Ascending aorta (tissue), 2 donors: ENCODE measurements at regions not wholly inside any gene's neighbourhood (a gene's known extent, or its start where the extent isn't known, plus 50 kb on each side); places are given as distances from the start of the nearest gene placed in this dataset.
A peak's percentile ranks its signal among the peaks of the same experiment; 100 is the strongest.

Source experiments
- DNase-seq, 2 donors: peaks; one replicate each; pipeline ENCODE4 v3.0.0-alpha.2; 2019; ENCODE audit warnings: low spot score in 2 of 2
- H3K27ac ChIP-seq, 2 donors: fragments of 200-600 bp; sonication (generic); one replicate each; pipeline ENCODE4 v1.5.1; 2016 to 2017; ENCODE audit warnings: mild to moderate bottlenecking in 1 of 2
- H3K27me3 ChIP-seq: fragments of 200-600 bp; sonication (generic); one replicate; pipeline ENCODE4 v1.5.1; 2017
- H3K36me3 ChIP-seq, 2 donors: fragments of 200-600 bp; sonication (generic); one replicate each; pipeline ENCODE4 v1.5.1; 2016
- H3K4me1 ChIP-seq, 2 donors: fragments of 200-600 bp; sonication (generic); one replicate each; pipeline ENCODE4 v1.5.1; 2016 to 2017; ENCODE audit warnings: mild to moderate bottlenecking in 1 of 2
- H3K4me3 ChIP-seq, 2 donors: fragments of 200-600 bp; sonication (generic); one replicate each; pipeline ENCODE4 v1.5.1; 2016 to 2017; ENCODE audit warnings: mild to moderate bottlenecking in 1 of 2
- H3K9me3 ChIP-seq, 2 donors: fragments of 200-600 bp; sonication (generic); one replicate each; pipeline ENCODE4 v1.5.1; 2016
- CTCF ChIP-seq, 3 experiments: fragments of 200-600 bp in 2 of 3; fragments of 450-650 bp in 1 of 3; sonication (generic) in 2 of 3; IDR thresholded peaks; one replicate each; pipeline ENCODE4 v1.5.1; 2016 to 2019; ENCODE audit warnings: antibody characterized with exemption in 3 of 3, mild to moderate bottlenecking in 1 of 3, moderate library complexity in 1 of 3
- intact Hi-C: fragments of 100-400 bp; cut with DNase I; formaldehyde crosslinking; loops from one replicate; pipeline ENCODE4 v1.15.1; 2023

DNA sequence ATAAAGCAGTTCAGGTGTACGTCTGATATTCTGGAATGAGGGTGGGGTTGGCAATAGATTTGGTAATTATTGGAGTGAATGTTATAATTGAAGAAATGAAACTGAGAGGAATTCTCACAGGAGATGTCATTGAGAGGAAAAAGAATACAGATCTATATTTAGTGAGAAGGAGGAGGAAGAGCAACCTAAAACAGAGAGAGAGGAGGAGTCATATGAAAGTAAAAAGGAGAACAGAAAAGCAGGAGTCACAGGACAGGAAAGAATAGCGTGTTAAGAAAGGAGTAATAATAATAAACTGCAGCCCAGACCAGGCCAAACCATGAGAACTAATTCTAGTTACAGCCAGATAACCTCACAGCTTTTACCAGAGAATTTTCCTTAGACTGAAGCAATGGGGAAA, 62.7 kb upstream of the MROH9 start:
- intact Hi-C loops, result no loop called here

DNA sequence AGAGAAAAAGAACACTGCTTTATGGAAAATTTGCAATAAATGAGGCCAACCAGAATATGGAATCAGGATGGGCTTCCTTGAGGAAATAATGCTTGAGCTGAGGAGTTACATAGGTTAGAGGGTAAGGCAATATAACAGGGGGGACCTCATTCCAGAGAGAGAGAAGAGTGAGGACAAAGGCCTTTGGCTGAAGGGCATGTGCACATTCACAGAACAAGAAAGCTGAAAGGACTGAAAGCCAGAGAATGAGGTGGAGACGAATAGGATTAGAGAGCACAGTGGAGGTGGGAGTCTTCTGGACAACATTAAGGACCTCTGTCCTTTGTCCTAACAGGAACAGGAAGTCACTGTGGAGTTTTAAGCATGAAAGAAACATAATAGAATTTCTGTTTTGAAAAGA, 60.7 kb upstream of the MROH9 start:
- Histone ChIP-seq H3K4me3 (no peak overlapping the region), H3K27me3 (no peaks in the 10 kb centered on the region), H3K9me3 (no peaks in the 10 kb centered on the region), H3K36me3 (no peaks in the 10 kb centered on the region), H3K27ac (no peak overlapping the region), H3K4me1 (peaks cover 0 to 7% of the 10 kb centered on the region in 2 donors)
- no peak for DNase-seq
- intact Hi-C loops, result no loop called here
- TF ChIP-seq CTCF (IDR thresholded peaks at IDR 0.05), result no peak

More for the DNA sequence above, 62.7 kb upstream of the MROH9 start:
- Histone ChIP-seq H3K9me3 (no peaks in the 10 kb centered on the region), H3K27me3 (no peaks in the 10 kb centered on the region), H3K4me1 (peaks cover 0 to 7% of the 10 kb centered on the region in 2 donors), H3K27ac (peak overlapping the region; percentile 55 to 57), H3K4me3 (no peak overlapping the region), H3K36me3 (no peaks in the 10 kb centered on the region)
- no peak for TF ChIP-seq CTCF (IDR thresholded peaks at IDR 0.05)
- DNase-seq, result no peak

- Histone ChIP-seq H3K9me3 (no peaks in the 10 kb centered on the region), H3K27me3 (no peaks in the 10 kb centered on the region), H3K4me3 (peak overlapping the region in 1 of 2 donors; percentile 45), H3K4me1 (peaks cover 0 to 9% of the 10 kb centered on the region in 2 donors), H3K36me3 (no peaks in the 10 kb centered on the region), H3K27ac (no peak overlapping the region)
- intact Hi-C loops, result loop anchor here (5.0 to 10.0 kb wide), 4 partner anchors 114 to 954 kb away; no protein-coding TSS in a partner anchor
- no peak for DNase-seq
- TF ChIP-seq CTCF (IDR thresholded peaks at IDR 0.05), result peak; percentile 38 to 72 (median 64)
Measured at GRCh38 chr1:170881268-170882265, 53.8 kb upstream of the MROH9 start.
